HepG2 (cell line): ENCODE measurements at regions not wholly inside any gene's neighbourhood (a gene's known extent, or its start where the extent isn't known, plus 50 kb on each side); places are given as distances from the start of the nearest gene placed in this dataset.

Source experiments
- CBFB ChIP-seq: sonication (generic); formaldehyde crosslinking; IDR thresholded peaks from 2 replicates; pipeline ENCODE4 v1.4.0; 2020; ENCODE audit warnings: missing genetic modification reagents
- RBM22 ChIP-seq: fragments of 200-400 bp; formaldehyde crosslinking; optimal IDR thresholded peaks from 2 replicates; pipeline ENCODE3; 2017; ENCODE audit warnings: mild to moderate bottlenecking, low read length, moderate library complexity
- U2AF1 ChIP-seq: fragments of 200-400 bp; formaldehyde crosslinking; optimal IDR thresholded peaks from 2 replicates; pipeline ENCODE3; 2017; ENCODE audit warnings: mild to moderate bottlenecking, low read depth, low read length

DNA sequence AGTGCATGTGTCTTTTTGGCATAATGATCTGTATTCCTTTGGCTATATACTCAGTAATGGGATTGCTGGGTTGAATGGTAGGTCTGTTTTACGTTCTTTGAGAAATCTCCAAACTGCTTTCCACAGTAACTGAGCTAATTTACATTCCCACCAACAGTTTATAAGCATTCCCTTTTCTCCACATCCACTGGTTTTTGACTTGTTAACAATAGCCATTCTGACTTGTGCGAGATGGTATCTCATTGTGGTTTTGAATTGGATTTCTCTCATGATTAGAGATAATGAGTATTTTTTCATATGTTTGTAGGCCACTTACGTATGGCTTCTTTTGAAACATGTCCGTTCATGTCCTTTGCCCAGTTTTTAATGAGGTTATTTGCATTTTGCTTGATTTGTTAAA, 117.7 kb downstream of the CHCHD4 start:
- TF ChIP-seq RBM22 (no peak), CBFB (CRISPR knock-in tag) (no peak), U2AF1 (no peak)
